ENCODE measurements at regions not wholly inside any gene's neighbourhood (a gene's known extent, or its start where the extent isn't known, plus 50 kb on each side); places are given as distances from the start of the nearest gene placed in this dataset.

- peak; percentile 26 for DNase-seq
Observed at GRCh38 chr3:178146406-178146831, 389.8 kb upstream of the KCNMB2 start.

GRCh38 chr3:178147001-178147400 lies 389.2 kb upstream of the KCNMB2 start:
- DNase-seq, result no peak

- DNase-seq, result no peak
Observed at GRCh38 chr3:178152031-178152806, 384.0 kb upstream of the KCNMB2 start.

- no peak for DNase-seq
Observed at GRCh38 chr3:178152988-178153387, 383.2 kb upstream of the KCNMB2 start.

GRCh38 chr3:178155521-178155920 lies 380.7 kb upstream of the KCNMB2 start:
- peak; percentile 24 for DNase-seq

DNA sequence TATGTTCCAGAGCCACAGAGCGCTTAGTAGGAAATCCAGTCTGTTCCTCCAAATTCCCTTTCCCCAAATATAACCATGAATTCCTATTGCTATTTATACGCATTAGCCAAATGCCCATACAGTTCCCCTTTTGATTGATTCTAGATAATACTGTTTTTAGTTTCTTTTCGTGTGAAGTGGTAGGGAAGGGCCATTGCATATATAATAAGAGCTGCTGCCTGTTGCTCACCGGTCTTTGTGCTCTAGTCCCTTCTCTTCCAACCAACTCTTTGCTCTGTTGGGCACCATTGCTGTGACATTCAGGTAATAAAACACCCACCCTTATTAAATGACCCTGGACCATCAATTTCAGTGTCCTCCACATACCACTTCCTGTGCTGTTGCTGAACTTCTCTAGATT lies 379.9 kb upstream of the KCNMB2 start:
- no peak for DNase-seq

DNA sequence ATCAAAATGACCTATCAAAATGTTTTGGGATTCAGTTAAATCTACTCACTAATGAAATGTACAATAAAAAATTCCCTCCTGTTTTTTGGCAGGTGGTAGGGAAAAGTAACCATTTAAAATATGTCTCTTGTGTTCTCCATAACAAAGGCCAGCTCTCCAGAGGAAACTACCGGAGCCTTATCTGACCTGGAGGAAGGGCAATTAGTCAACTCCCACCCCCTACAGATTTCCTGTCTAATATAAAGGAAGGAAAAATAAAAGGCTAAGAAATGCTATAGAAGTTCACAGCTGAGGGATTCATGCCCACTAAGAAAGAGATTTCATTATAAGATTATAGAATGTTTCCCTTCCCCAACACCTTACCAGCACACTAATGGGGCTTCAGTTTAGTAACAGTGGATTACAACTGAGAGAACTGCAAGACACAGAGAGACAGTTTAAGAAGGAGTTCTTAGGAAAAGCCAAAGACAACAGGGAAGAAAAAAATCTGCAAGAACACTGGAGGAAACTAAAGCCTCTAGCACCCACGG lies 376.5 kb upstream of the KCNMB2 start:
- no peak for DNase-seq

GRCh38 chr3:178169421-178169820 lies 366.8 kb upstream of the KCNMB2 start:
- no peak for DNase-seq

- no peak for DNase-seq
Observed at GRCh38 chr3:178170698-178171535, 365.3 kb upstream of the KCNMB2 start.

DNA sequence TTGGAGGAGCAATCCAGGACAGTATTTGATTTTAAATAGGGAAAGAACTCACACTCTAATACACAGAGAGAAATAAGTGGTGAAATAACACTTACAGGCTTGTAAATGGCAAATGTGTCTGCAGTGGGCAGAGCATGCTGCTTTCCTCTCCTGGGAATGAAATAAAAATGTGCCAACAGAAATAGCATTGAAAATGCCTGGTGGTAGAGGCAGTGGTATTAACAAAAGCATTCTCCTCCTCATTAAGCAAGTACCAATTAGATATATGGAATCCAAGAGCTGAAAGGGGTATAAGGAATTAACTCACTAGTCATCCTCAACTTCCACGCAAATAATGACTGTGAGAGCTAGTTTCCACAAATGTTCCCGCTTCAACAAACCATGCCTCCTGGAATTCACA lies 364.1 kb upstream of the KCNMB2 start:
- no peak for DNase-seq

- no peak for DNase-seq
Observed at GRCh38 chr3:178174201-178174915, 361.9 kb upstream of the KCNMB2 start.

- DNase-seq, result no peak
Observed at GRCh38 chr3:178181088-178181487, 355.1 kb upstream of the KCNMB2 start.

DNA sequence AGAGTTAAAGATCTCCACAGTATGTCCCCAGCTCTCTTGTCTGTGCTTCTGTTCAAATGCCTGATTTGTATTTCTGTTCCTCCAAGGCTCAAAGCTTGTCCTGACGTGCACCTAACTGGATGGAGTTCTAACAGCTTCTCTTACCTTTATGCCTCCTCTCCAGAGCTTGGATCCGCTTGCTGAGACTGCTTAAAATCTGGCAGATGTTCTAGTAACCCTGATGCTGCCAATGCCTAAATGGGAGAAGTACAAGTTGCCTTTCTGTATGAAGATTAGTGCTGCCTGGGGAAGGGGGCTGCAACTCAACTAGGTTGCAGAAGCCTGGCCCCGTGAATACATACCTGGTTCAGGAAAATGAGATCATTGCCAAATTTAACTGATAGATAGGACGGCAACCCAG lies 354.5 kb upstream of the KCNMB2 start:
- DNase-seq, result no peak

- no peak for DNase-seq
Observed at GRCh38 chr3:178182337-178182779, 353.9 kb upstream of the KCNMB2 start.

GRCh38 chr3:178184833-178185232 lies 351.4 kb upstream of the KCNMB2 start:
- DNase-seq, result no peak

GRCh38 chr3:178186666-178187065 lies 349.6 kb upstream of the KCNMB2 start:
- no peak for DNase-seq

- no peak for DNase-seq
Observed at GRCh38 chr3:178189854-178190253, 346.4 kb upstream of the KCNMB2 start.

DNA sequence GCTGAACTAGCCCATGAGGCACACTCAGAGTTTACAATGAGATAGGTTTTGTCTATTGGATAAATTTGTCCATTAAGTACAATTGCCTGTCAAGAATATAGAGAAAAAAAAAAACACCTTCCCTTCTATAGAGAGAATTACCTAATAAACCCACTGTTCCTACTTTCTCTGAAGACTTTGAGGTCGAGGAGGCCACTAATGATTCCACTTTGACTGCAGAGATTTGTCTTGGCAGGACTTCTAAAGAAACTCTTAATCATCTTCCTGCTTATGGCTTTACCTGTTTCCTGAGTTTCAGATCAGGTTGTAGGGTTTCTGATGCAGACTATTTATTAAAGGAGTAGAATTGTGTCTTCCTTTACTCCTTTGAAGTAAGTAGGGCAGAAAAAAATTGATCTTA lies 342.4 kb upstream of the KCNMB2 start:
- DNase-seq, result no peak

GRCh38 chr3:178194539-178194938 lies 341.7 kb upstream of the KCNMB2 start:
- DNase-seq, result no peak

DNA sequence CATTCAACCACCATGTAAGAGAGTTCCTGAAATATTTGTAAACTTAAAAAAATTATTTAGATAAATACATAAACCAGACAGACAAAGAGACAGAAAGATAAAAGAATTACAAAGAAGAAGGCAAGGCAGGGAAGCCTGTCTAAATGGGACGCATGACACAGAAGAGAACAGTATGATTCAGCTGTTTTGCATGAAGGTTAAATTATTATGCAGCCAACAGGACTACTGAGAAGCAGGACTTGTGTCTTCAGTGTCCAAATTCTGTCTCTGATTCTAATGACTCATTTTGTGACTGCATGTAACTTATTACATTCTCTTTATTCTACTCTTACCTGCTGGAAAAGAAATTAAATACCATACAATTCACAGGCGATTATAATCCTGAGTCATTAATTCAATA lies 340.4 kb upstream of the KCNMB2 start:
- no peak for DNase-seq

DNA sequence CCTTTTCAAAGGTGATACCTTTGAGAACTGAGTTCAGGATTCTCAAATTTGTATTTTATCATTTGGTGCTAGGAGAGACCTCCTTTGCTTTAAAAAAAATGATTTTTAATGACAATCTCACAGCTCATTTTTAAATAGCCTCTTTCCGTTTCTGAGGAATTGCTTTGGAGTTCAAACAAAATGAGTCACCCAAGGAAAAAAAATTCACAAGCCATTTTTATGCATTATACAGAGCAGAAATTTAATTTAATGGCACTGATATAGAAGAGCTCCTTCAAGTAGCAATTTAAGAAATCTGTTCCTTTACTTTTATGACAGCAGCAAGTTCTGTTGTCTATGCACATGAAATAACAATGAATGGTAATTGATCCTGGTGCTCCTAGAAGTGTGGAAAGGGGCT lies 337.9 kb upstream of the KCNMB2 start:
- DNase-seq, result no peak

DNA sequence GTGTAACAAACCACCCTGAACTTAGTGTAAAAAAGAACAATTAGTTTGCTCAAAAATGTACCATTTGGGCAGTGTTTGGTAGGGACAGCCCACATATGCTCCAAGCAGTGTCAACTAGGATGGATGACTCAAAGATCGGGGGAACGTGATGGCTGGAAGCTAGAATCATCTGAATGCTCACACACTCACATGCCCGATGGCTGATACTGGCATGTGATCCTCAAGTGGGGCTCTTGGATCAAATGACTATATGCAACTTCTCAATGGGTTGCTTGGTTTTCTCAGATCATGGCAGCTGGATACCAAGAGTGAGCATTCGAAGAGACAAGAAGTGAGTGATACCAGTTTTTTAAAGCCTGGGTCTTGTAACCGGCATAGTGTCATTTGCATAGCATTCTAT lies 335.9 kb upstream of the KCNMB2 start:
- no peak for DNase-seq

DNA sequence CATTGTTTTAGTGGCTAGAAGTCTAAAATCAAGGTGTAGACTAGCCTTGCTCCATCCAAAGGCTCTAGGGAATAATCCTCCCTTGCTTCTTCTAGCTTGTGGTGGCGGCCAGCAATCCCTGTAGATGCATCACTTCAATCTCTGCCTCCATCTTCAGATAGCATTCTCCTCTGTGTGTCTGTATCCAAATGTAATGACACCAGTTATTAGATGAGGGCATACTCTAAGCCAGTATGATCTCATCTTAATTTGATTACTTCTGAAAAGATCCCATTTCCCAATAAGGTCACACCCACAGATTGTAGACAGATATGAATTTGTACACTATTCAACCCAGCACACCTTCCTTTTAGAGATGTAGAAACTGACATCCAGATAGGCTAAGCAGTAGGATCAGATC lies 334.5 kb upstream of the KCNMB2 start:
- no peak for DNase-seq

Data from NCI-H1092 (cell line).